ENCODE measurements at regions not wholly inside any gene's neighbourhood (a gene's known extent, or its start where the extent isn't known, plus 50 kb on each side); places are given as distances from the start of the nearest gene placed in this dataset.
"Not testable (repeated sequence)": the region's sequence is repeated elsewhere in the genome, so short reads cannot be mapped to it uniquely, and the experiment has no call there.

DNA sequence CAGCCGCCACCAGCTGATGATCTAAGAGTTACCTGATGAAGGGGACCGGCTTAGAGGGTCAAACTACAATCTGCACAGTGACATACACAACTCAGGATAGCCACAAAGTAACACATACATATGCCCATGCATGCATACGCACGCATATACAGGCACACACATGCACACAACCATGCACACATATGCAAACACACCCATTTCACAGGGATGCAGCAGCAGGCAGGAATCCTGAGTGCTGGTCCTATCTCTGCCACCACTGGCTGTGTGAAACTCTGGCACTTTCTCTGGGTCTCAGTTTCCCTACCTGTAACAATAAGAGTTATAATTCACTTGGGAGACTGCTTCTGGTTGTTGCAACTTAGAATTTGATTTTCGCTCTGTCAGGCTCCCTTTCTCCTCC, 520.2 kb downstream of the PTPRU start:
- Histone ChIP-seq H3K4me3 (no peak overlapping the region), H3K27ac (no peak overlapping the region), H3K36me3 (no peaks in the 10 kb centered on the region), H3K27me3 (no peaks in the 10 kb centered on the region), H3K9me3 (no peaks in the 10 kb centered on the region), H3K4me1 (no peaks in the 10 kb centered on the region)
- intact Hi-C loops (cut with DNase I) = no loop called here
- no peak for DNase-seq (ENCODE audit: low spot score in 2 of 2)
- TF ChIP-seq, protein P1, sequence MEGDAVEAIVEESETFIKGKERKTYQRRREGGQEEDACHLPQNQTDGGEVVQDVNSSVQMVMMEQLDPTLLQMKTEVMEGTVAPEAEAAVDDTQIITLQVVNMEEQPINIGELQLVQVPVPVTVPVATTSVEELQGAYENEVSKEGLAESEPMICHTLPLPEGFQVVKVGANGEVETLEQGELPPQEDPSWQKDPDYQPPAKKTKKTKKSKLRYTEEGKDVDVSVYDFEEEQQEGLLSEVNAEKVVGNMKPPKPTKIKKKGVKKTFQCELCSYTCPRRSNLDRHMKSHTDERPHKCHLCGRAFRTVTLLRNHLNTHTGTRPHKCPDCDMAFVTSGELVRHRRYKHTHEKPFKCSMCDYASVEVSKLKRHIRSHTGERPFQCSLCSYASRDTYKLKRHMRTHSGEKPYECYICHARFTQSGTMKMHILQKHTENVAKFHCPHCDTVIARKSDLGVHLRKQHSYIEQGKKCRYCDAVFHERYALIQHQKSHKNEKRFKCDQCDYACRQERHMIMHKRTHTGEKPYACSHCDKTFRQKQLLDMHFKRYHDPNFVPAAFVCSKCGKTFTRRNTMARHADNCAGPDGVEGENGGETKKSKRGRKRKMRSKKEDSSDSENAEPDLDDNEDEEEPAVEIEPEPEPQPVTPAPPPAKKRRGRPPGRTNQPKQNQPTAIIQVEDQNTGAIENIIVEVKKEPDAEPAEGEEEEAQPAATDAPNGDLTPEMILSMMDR (IDR thresholded peaks at IDR 0.05) = no peak

DNA sequence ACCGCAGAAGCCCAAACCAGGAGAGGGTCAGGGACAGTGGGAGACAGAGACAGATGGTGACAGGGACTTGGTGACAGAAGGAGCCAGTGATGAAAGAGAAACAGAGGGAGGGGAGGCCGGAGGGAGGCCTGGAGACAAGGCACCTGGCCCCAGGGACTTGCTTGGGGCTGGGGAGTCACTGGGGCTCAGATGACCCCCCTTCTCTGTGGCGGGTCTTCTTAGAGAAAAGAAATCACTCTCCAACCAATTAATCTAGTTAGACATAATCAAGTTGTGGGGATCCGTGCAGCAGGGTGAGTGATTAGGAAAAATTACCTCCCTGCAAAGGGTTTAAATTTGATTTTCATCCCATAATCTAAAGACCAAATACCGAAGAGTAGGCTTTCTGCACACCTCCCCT, 519.8 kb downstream of the PTPRU start:
- no peak for DNase-seq (ENCODE audit: low spot score in 2 of 2)
- TF ChIP-seq, protein P1 (IDR thresholded peaks at IDR 0.05) = no peak
- Histone ChIP-seq H3K36me3 (no peaks in the 10 kb centered on the region), H3K27me3 (no peaks in the 10 kb centered on the region), H3K9me3 (no peaks in the 10 kb centered on the region), H3K27ac (no peak overlapping the region), H3K4me1 (no peaks in the 10 kb centered on the region), H3K4me3 (no peak overlapping the region)
- intact Hi-C loops (cut with DNase I) = no loop called here

DNA sequence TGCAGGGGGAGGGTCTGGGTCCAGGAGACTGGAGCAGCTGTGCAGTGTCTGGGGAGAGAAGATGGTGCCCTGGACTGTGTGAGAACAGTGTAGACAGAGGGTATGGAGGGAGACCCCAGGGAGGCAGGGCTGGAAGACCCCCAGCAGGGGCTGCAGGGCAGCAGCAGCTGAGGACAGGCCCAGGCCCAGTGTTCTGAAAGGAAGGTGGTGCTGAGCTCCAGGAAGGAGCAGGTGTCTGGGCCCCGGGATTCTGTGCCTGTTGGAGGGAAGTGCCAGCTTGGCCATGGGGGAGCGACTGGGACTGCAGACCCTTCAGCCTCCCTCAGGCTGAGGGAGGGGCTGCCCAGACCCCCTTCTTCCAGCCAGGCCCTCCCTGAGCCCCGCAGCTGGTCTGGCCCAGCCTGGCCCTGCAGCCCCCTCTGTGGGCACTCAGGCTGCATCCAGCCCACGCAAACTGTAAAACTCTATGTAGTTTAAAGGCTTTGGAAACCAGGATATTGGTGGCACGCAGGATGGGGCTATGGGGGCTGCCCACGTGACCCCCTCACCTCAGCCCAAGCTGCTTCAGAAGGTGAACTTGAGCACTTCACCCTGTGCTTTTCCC, 519.2 kb downstream of the PTPRU start:
- H3K4me1 ChIP-seq; H3K27me3 ChIP-seq; H3K4me3 ChIP-seq; H3K36me3 ChIP-seq; H3K9me3 ChIP-seq; intact Hi-C loops (cut with DNase I); H3K27ac ChIP-seq; DNase-seq (ENCODE audit: low spot score in 2 of 2): not testable (repeated sequence)

DNA sequence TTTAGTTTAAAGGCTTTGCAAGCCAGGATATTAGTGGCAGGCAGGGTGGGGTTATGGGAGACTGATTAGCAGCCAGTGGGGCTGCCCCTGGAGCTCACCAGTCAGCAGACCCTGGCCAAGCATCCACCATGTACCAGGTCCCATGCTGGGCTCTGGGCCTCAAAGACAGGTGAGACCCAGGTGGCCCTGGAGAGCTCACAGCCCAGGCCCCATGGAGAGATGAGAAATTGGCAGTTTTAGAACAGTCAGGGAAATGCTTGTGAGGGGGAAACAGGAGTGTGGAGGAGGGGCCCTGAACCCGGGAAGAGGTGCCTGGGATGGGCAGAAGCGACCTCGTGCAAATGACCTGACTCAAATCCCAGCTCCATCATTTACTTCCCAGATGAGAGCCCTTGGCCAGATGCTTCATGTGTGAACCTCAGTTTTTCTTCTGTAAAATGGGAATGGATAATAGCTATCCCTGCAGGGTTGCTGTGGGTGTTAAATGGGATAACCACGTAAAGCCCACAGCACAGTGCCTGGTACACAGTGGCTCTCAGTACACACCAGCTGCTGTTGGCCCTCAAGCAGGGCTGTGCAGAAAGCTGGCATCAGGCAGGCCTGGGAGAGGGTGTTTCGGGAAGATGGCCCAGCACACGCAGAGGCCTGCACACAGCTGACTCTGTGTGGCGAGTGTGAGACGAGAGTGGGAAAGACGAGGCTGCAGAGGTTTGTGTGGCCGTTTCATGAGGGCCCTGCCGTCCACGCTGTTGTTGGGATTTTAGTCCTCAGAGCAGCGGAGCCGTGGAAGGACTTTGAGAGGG, 518.5 kb downstream of the PTPRU start:
- DNase-seq (ENCODE audit: low spot score in 2 of 2) = no peak
- intact Hi-C loops (cut with DNase I) = no loop called here
- H3K4me3 ChIP-seq = no peak overlapping the region
- H3K27me3 ChIP-seq = no peaks in the 10 kb centered on the region
- no peaks in the 10 kb centered on the region for H3K4me1 ChIP-seq
- H3K36me3 ChIP-seq = no peaks in the 10 kb centered on the region
- TF ChIP-seq, protein P1 (IDR thresholded peaks at IDR 0.05) = no peak
- no peaks in the 10 kb centered on the region for H3K9me3 ChIP-seq
- no peak overlapping the region for H3K27ac ChIP-seq

DNA sequence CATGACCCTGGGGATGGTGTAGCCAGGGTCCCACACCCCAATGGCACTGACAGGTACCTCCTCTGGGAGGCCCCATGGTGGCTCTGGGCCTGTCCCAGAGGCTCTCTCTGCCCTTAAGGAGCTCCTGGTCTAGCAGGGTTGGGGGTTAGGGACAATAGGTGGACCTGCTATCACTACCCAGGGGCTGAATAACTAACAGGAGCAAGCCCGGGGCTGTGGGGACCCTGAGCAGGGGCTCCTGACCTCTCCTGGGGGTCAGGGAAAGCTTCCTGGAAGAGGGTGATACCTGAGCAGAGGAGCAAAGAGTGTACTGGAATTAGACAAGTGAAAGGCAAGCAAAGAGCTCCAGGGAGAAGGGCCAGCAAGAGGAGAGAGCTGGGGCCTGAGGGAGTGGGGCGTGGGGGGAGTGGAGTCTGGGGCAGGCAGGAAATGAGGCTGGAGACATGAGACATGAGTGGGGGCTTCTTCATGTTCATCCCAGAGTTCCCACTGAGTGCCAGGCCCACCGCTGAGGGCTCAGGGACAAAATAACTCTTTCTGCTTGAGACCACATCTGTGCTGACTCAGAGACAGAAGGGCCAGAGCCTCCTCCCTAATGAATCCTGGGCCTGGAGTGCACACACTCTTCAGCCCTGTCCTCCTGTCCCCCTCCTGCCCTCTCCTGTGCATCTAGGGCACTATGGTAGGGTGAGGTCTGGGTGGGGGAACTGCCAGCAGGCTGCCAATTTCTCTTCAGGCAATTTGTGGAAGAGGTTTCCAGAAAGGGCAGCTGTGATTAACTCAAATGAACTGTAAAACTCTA, 517.6 kb downstream of the PTPRU start:
- Histone ChIP-seq H3K36me3 (no peaks in the 10 kb centered on the region), H3K27me3 (no peaks in the 10 kb centered on the region), H3K4me1 (no peaks in the 10 kb centered on the region), H3K27ac (no peak overlapping the region), H3K9me3 (no peaks in the 10 kb centered on the region), H3K4me3 (no peak overlapping the region)
- intact Hi-C loops (cut with DNase I) = no loop called here
- DNase-seq (ENCODE audit: low spot score in 2 of 2) = no peak
- TF ChIP-seq, protein P1 (IDR thresholded peaks at IDR 0.05) = no peak

DNA sequence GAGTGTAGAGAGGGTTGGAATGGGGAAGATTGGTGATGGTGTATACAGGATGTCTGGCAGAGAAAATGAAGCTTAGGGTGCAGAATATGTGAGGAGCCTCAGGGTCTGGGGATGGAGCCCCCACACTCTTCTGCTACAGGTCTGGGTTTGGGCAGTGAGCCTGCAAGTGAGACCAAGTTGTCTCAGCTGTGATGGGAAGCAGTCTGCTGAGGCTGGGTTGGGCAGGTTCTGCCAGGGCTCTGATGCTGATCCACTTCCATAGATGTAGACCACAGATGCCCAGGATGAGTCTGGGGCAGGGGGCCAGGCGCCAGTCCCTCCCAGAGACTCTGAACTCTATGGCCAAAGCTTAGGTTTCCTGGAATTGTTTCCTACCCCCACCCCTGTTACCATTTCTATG, 516.9 kb downstream of the PTPRU start:
- intact Hi-C loops (cut with DNase I) = no loop called here
- DNase-seq (ENCODE audit: low spot score in 2 of 2) = no peak

More for the DNA sequence above, 516.9 kb downstream of the PTPRU start:
- TF ChIP-seq, protein P1 (IDR thresholded peaks at IDR 0.05) = no peak
- no peaks in the 10 kb centered on the region for H3K36me3 ChIP-seq
- no peaks in the 10 kb centered on the region for H3K9me3 ChIP-seq
- H3K4me1 ChIP-seq = no peaks in the 10 kb centered on the region
- no peak overlapping the region for H3K4me3 ChIP-seq
- H3K27ac ChIP-seq = no peak overlapping the region
- no peaks in the 10 kb centered on the region for H3K27me3 ChIP-seq
